Breast epithelium (tissue), 4 donors: ENCODE measurements at regions not wholly inside any gene's neighbourhood (a gene's known extent, or its start where the extent isn't known, plus 50 kb on each side); places are given as distances from the start of the nearest gene placed in this dataset.

ENCODE experiments used
- DNase-seq, 2 donors: peaks; one replicate each; pipeline ENCODE4 v3.0.0-alpha.2; 2019; ENCODE audit warnings: low spot score in 2 of 2
- H3K27ac ChIP-seq, 2 donors: fragments of 200-600 bp; sonication (generic) in 1 of 2; one replicate each; pipeline ENCODE4 v1.5.1; 2016 to 2019; ENCODE audit warnings: mild to moderate bottlenecking in 1 of 2
- H3K27me3 ChIP-seq, 2 donors: fragments of 200-600 bp; sonication (generic) in 1 of 2; one replicate each; pipeline versions ENCODE4 v1.5.1 to v1.6.0; 2017 to 2019; ENCODE audit warnings: control low read depth in 1 of 2, mild to moderate bottlenecking in 1 of 2
- H3K36me3 ChIP-seq: fragments of 200-600 bp; one replicate; pipeline ENCODE4 v1.5.1; 2019
- H3K4me1 ChIP-seq, 2 donors: fragments of 200-600 bp; sonication (generic); one replicate each; pipeline ENCODE4 v1.5.1; 2016 to 2019; ENCODE audit warnings: control low read depth in 1 of 2
- H3K4me3 ChIP-seq, 3 donors: fragments of 200-600 bp; sonication (generic); 1 replicate in 2 of 3; 2 replicates in 1 of 3; pipeline ENCODE4 v1.5.1; 2016 to 2019; ENCODE audit warnings: mild to moderate bottlenecking in 3 of 3, moderate library complexity in 2 of 3
- H3K9me3 ChIP-seq, 2 donors: fragments of 200-600 bp; sonication (generic) in 1 of 2; one replicate each; pipeline ENCODE4 v1.5.1; 2016 to 2019; ENCODE audit warnings: control low read depth in 1 of 2
- POLR2A ChIP-seq: fragments of 450-650 bp; IDR thresholded peaks from one replicate; pipeline ENCODE4 v1.6.1; 2016; ENCODE audit warnings: antibody characterized with exemption, mild to moderate bottlenecking, moderate library complexity
- POLR2AphosphoS5 ChIP-seq, 3 donors: sonication (generic); formaldehyde crosslinking; IDR thresholded peaks; one replicate each; pipeline ENCODE4 v1.6.1; 2017; ENCODE audit warnings: antibody characterized with exemption in 3 of 3
- intact Hi-C: fragments of 100-400 bp; cut with DNase I; formaldehyde crosslinking; loops from one replicate; pipeline ENCODE4 v1.15.1; 2023; ENCODE audit warnings: low total_unique reads
- TF ChIP-seq, protein P1 (sequence below), 3 donors: fragments of 450-650 bp; IDR thresholded peaks; one replicate each; pipeline ENCODE4 v1.5.1; 2016 to 2017; ENCODE audit warnings: antibody characterized with exemption in 3 of 3, mild to moderate bottlenecking in 3 of 3, moderate library complexity in 3 of 3

GRCh38 chr19:30647891-30648720 is 275.9 kb downstream of the ZNF536 start:
- H3K27me3 ChIP-seq, result peaks cover 0 to 23% of the 10 kb centered on the region in 2 donors
- TF ChIP-seq, protein P1, sequence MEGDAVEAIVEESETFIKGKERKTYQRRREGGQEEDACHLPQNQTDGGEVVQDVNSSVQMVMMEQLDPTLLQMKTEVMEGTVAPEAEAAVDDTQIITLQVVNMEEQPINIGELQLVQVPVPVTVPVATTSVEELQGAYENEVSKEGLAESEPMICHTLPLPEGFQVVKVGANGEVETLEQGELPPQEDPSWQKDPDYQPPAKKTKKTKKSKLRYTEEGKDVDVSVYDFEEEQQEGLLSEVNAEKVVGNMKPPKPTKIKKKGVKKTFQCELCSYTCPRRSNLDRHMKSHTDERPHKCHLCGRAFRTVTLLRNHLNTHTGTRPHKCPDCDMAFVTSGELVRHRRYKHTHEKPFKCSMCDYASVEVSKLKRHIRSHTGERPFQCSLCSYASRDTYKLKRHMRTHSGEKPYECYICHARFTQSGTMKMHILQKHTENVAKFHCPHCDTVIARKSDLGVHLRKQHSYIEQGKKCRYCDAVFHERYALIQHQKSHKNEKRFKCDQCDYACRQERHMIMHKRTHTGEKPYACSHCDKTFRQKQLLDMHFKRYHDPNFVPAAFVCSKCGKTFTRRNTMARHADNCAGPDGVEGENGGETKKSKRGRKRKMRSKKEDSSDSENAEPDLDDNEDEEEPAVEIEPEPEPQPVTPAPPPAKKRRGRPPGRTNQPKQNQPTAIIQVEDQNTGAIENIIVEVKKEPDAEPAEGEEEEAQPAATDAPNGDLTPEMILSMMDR (IDR thresholded peaks at IDR 0.05), result no peak
- TF ChIP-seq POLR2A (no peak), POLR2AphosphoS5 (IDR thresholded peaks at IDR 0.05) (no peak)

DNA sequence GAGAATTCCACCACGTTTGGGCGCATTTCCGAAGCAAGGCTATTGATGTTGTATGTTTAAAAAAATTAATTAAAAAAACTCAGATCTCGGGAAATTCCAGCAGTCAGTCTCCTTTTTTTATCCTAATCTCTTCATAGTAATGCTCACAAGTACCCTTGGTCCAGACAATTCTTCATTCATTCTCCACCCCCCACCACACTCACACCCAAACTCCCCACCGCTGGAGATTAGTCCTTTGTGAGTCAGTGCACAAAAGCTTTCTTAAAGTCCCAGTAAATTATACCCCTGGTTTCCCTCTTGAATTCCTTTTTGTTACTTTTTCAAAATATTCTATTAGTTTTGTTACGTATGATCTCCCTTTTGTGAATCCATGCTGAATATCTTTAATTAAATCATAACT is 274.6 kb downstream of the ZNF536 start:
- H3K9me3 ChIP-seq, result no peaks in the 10 kb centered on the region
- H3K4me3 ChIP-seq, result no peak overlapping the region
- intact Hi-C loops, result no loop called here
- no peak for DNase-seq
- H3K4me1 ChIP-seq, result no peaks in the 10 kb centered on the region
- no peak for TF ChIP-seq POLR2A
- no peak for TF ChIP-seq POLR2AphosphoS5 (IDR thresholded peaks at IDR 0.05)
- TF ChIP-seq, protein P1 (IDR thresholded peaks at IDR 0.05), result no peak
- H3K36me3 ChIP-seq, result no peaks in the 10 kb centered on the region
- no peak overlapping the region for H3K27ac ChIP-seq
- peaks cover 0 to 25% of the 10 kb centered on the region in 2 donors for H3K27me3 ChIP-seq

More at GRCh38 chr19:30647891-30648720, 275.9 kb downstream of the ZNF536 start:
- Histone ChIP-seq H3K27ac (no peak overlapping the region), H3K36me3 (no peaks in the 10 kb centered on the region), H3K4me1 (no peaks in the 10 kb centered on the region), H3K4me3 (no peak overlapping the region), H3K9me3 (no peaks in the 10 kb centered on the region)
- intact Hi-C loops, result no loop called here
- no peak for DNase-seq

DNA sequence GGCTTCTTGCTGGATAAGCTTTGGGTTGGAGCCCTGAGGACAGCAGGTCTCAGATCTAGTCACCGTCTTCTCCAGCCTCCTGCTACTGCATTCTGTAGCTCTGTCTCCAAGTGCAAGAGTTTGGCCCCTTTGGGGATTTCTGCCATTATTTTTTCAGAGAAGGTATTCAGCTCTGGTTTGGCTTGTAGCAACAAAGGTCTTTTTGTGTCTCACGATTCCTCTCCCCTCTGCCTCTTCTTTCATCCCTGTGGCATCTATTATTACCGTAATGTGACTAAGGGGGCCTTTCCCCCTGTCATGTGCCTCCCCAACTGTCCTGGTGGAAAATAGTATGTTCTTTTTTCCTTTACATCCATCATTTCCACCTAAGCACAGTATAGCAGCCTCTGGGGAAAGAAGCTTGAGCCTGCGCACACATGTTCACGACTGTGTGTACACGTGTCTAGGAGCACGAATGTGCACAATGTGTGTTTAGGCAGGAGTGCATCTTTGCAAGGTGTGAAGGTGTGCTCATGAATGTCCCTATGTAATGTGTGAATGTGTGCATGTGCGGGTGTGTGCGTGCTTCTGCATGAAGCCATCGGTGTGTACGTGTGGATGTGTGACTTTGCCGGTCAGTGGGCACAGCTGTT is 273.9 kb downstream of the ZNF536 start:
- Histone ChIP-seq H3K27me3 (peaks cover 0 to 25% of the 10 kb centered on the region in 2 donors), H3K9me3 (no peaks in the 10 kb centered on the region), H3K4me1 (no peaks in the 10 kb centered on the region), H3K36me3 (no peaks in the 10 kb centered on the region), H3K4me3 (no peak overlapping the region), H3K27ac (no peak overlapping the region)
- no peak for DNase-seq
- no peak for TF ChIP-seq POLR2AphosphoS5 (IDR thresholded peaks at IDR 0.05)
- TF ChIP-seq, protein P1 (IDR thresholded peaks at IDR 0.05), result no peak
- no peak for TF ChIP-seq POLR2A
- intact Hi-C loops, result no loop called here

- Histone ChIP-seq H3K27me3 (peaks cover 0 to 2% of the 10 kb centered on the region in 2 donors), H3K27ac (no peak overlapping the region), H3K4me1 (no peaks in the 10 kb centered on the region), H3K36me3 (no peaks in the 10 kb centered on the region), H3K9me3 (peaks cover 0 to 12% of the 10 kb centered on the region in 2 donors), H3K4me3 (no peak overlapping the region)
- DNase-seq, result no peak
- TF ChIP-seq POLR2A (no peak), POLR2AphosphoS5 (IDR thresholded peaks at IDR 0.05) (no peak)
- intact Hi-C loops, result no loop called here
Observed at GRCh38 chr19:30640252-30640965, 268.2 kb downstream of the ZNF536 start.

DNA sequence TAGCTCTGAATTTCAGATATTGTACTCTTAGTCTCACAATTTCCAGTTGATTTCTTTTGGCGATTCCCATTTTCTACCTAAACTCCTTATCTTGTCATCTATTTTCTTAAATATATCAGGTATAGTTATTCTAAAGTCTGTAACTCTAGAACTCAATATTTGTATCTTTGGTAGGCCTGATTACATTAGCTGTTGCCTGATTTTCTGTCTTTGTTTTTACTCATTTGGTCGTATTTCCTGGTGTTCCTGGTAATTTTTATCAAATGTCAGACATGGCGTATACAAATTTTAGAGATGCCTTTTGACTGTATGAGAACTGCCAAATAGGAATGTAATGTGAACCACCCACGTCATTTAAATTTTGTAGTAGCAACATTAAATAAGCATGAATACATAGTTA is 266.7 kb downstream of the ZNF536 start:
- peaks cover 0 to 2% of the 10 kb centered on the region in 2 donors for H3K27me3 ChIP-seq
- DNase-seq, result no peak
- no peaks in the 10 kb centered on the region for H3K4me1 ChIP-seq
- H3K27ac ChIP-seq, result no peak overlapping the region
- TF ChIP-seq, protein P1 (IDR thresholded peaks at IDR 0.05), result no peak
- TF ChIP-seq POLR2AphosphoS5 (IDR thresholded peaks at IDR 0.05), result no peak
- no peak for TF ChIP-seq POLR2A
- peaks cover 0 to 12% of the 10 kb centered on the region in 2 donors for H3K9me3 ChIP-seq
- intact Hi-C loops, result no loop called here
- no peaks in the 10 kb centered on the region for H3K36me3 ChIP-seq
- no peak overlapping the region for H3K4me3 ChIP-seq
